H9 (cell line): ENCODE measurements at regions not wholly inside any gene's neighbourhood (a gene's known extent, or its start where the extent isn't known, plus 50 kb on each side); places are given as distances from the start of the nearest gene placed in this dataset.

Experiments used
- DNase-seq: peaks from one replicate; pipeline ENCODE4 v3.0.0-alpha.2; 2017
- H2AFZ ChIP-seq: one replicate; pipeline ENCODE4 v1.6.1; 2013; ENCODE audit warnings: mild to moderate bottlenecking, low read length, control low read depth, moderate library complexity
- H2AK5ac ChIP-seq: 2 replicates; pipeline ENCODE4 v1.6.1; 2013; ENCODE audit warnings: low read length, control low read depth, mixed read lengths; ENCODE audit not compliant: insufficient read length
- H2BK120ac ChIP-seq: one replicate; pipeline ENCODE4 v1.6.1; 2013; ENCODE audit warnings: low read depth, mild to moderate bottlenecking, low read length, control low read depth, inconsistent platforms; ENCODE audit not compliant: poor library complexity, severe bottlenecking
- H2BK12ac ChIP-seq: 2 replicates; pipeline ENCODE4 v1.6.1; 2013; ENCODE audit warnings: low read length, control low read depth, mixed read lengths, low read depth; ENCODE audit not compliant: insufficient read length
- H2BK15ac ChIP-seq: 2 replicates; pipeline ENCODE4 v1.6.1; 2013; ENCODE audit warnings: low read depth, low read length, control low read depth
- H2BK20ac ChIP-seq: one replicate; pipeline ENCODE4 v1.6.1; 2013; ENCODE audit warnings: low read depth, mild to moderate bottlenecking, low read length, control low read depth, inconsistent platforms; ENCODE audit not compliant: poor library complexity, severe bottlenecking
- H2BK5ac ChIP-seq: 2 replicates; pipeline ENCODE4 v1.6.1; 2013; ENCODE audit warnings: low read length, control low read depth, mixed read lengths; ENCODE audit not compliant: insufficient read length
- H3K14ac ChIP-seq: 2 replicates; pipeline ENCODE4 v1.6.1; 2013; ENCODE audit warnings: low read length, control low read depth; ENCODE audit not compliant: insufficient read depth
- H3K18ac ChIP-seq: 2 replicates; pipeline ENCODE4 v1.6.1; 2013; ENCODE audit warnings: low read depth, mild to moderate bottlenecking, mixed read lengths, low read length, control low read depth; ENCODE audit not compliant: insufficient read length
- H3K23ac ChIP-seq: 2 replicates; pipeline ENCODE4 v1.6.1; 2013; ENCODE audit warnings: low read length, control low read depth, mixed read lengths, low read depth; ENCODE audit not compliant: insufficient read length
- H3K23me2 ChIP-seq: 2 replicates; pipeline ENCODE4 v1.6.1; 2013; ENCODE audit warnings: low read depth, mild to moderate bottlenecking, mixed read lengths, low read length, control low read depth; ENCODE audit not compliant: insufficient read length, poor library complexity, severe bottlenecking
- H3K27ac ChIP-seq: 2 replicates; pipeline ENCODE4 v1.5.1; 2013; ENCODE audit warnings: low read length, control low read depth, mixed read lengths, low read depth; ENCODE audit not compliant: insufficient read length
- H3K27me3 ChIP-seq: 2 replicates; pipeline ENCODE4 v1.6.1; 2013; ENCODE audit warnings: low read length, control low read depth, inconsistent platforms; ENCODE audit not compliant: insufficient read depth
- H3K4ac ChIP-seq: 2 replicates; pipeline ENCODE4 v1.6.1; 2013; ENCODE audit warnings: low read depth, mild to moderate bottlenecking, control low read depth, inconsistent platforms, low read length, moderate library complexity
- H3K4me1 ChIP-seq: 2 replicates; pipeline ENCODE4 v1.6.1; 2013; ENCODE audit warnings: low read length, control low read depth, inconsistent platforms; ENCODE audit not compliant: insufficient read depth
- H3K4me2 ChIP-seq: 2 replicates; pipeline ENCODE4 v1.6.1; 2013; ENCODE audit warnings: low read length, control low read depth, mixed read lengths; ENCODE audit not compliant: insufficient read length, insufficient read depth
- H3K56ac ChIP-seq: 2 replicates; pipeline ENCODE4 v1.6.1; 2013; ENCODE audit warnings: low read depth, mild to moderate bottlenecking, mixed read lengths, low read length, control low read depth; ENCODE audit not compliant: insufficient read length
- H3K79me1 ChIP-seq: 2 replicates; pipeline ENCODE4 v1.6.1; 2013; ENCODE audit warnings: low read depth, mild to moderate bottlenecking, moderate library complexity, low read length, control low read depth, inconsistent platforms; ENCODE audit not compliant: insufficient read depth, poor library complexity, severe bottlenecking
- H3K79me2 ChIP-seq: 2 replicates; pipeline ENCODE4 v1.6.1; 2013; ENCODE audit warnings: low read length, control low read depth, inconsistent platforms; ENCODE audit not compliant: insufficient read depth
- H3K9ac ChIP-seq: 2 replicates; pipeline ENCODE4 v1.6.1; 2013; ENCODE audit warnings: low read length, control low read depth, mixed read lengths; ENCODE audit not compliant: insufficient read length; ENCODE audit errors: extremely low read depth
- H3K9me3 ChIP-seq: one replicate; pipeline ENCODE4 v1.6.1; 2013; ENCODE audit warnings: low read depth, low read length, inconsistent platforms; ENCODE audit not compliant: control insufficient read depth
- H3T11ph ChIP-seq: one replicate; pipeline ENCODE4 v1.6.1; 2013; ENCODE audit warnings: mild to moderate bottlenecking, low read length, control low read depth, inconsistent platforms
- H4K20me1 ChIP-seq: one replicate; pipeline ENCODE4 v1.6.1; 2013; ENCODE audit not compliant: control insufficient read depth, insufficient read length, insufficient read depth
- H4K5ac ChIP-seq: 2 replicates; pipeline ENCODE4 v1.6.1; 2013; ENCODE audit warnings: low read depth, mild to moderate bottlenecking, mixed read lengths, low read length, control low read depth; ENCODE audit not compliant: insufficient read length
- H4K8ac ChIP-seq: replicated peaks from 2 replicates; pipeline ENCODE4 v1.6.1; 2013; ENCODE audit warnings: low read length, control low read depth, mixed read lengths, low read depth; ENCODE audit not compliant: insufficient read length
- H4K91ac ChIP-seq: 2 replicates; pipeline ENCODE4 v1.6.1; 2013; ENCODE audit warnings: low read depth, mild to moderate bottlenecking, moderate library complexity, mixed read lengths, low read length, control low read depth; ENCODE audit not compliant: insufficient read length
- H3K27ac Mint-ChIP-seq, 3 experiments: 2 replicates in 2 of 3; 3 replicates in 1 of 3; pipeline ENCODE4 v1.8.0; 2020 to 2021; ENCODE audit warnings: mixed read lengths in 3 of 3, mild to moderate bottlenecking in 1 of 3, moderate library complexity in 1 of 3
- H3K27me3 Mint-ChIP-seq: 2 replicates; pipeline ENCODE4 v1.8.0; 2021; ENCODE audit warnings: low read depth, mild to moderate bottlenecking, moderate library complexity, mixed read lengths
- H3K36me3 Mint-ChIP-seq, 3 experiments: 2 replicates in 2 of 3; 3 replicates in 1 of 3; pipeline ENCODE4 v1.8.0; 2020 to 2021; ENCODE audit warnings: low read depth in 3 of 3, mixed read lengths in 3 of 3; ENCODE audit not compliant: insufficient read depth in 1 of 3
- H3K4me1 Mint-ChIP-seq, 2 experiments: 2 replicates each; pipeline ENCODE4 v1.8.0; 2020; ENCODE audit warnings: mixed read lengths in 2 of 2
- H3K4me3 Mint-ChIP-seq, 2 experiments: 2 replicates in 1 of 2; 3 replicates in 1 of 2; pipeline ENCODE4 v1.8.0; 2020 to 2021; ENCODE audit warnings: mild to moderate bottlenecking in 2 of 2, mixed read lengths in 2 of 2, moderate library complexity in 1 of 2
- H3K9me3 Mint-ChIP-seq, 2 experiments: 2 replicates in 1 of 2; 3 replicates in 1 of 2; pipeline ENCODE4 v1.8.0; 2020; ENCODE audit warnings: mild to moderate bottlenecking in 2 of 2, mixed read lengths in 2 of 2, moderate library complexity in 1 of 2
- CTCF ChIP-seq: fragments of 200-600 bp; sonication (generic); conservative IDR thresholded peaks from 3 replicates; pipeline ENCODE4 v1.8.0; 2021; ENCODE audit warnings: antibody characterized with exemption, mild to moderate bottlenecking
- WGBS: extraction: QIAGEN DNeasy Blood & Tissue Kit; methylation state at CpG from one replicate; pipeline ENCODE4 v1.1.7; 2013; ENCODE audit warnings: missing lambda C conversion rate, low lambda C conversion rate, mixed read lengths; ENCODE audit not compliant: insufficient read length; ENCODE audit errors: extremely low coverage; 5-methylcytosine and 5-hydroxymethylcytosine counted together

GRCh38 chr5:98635656-98636055 is 137.8 kb upstream of the RGMB start:
- H3K56ac ChIP-seq, result no peak overlapping the region
- H3K4me1 ChIP-seq, result peaks cover 2% of the 10 kb centered on the region; the same call in 1 of the 2 replicates
- H3K27me3 Mint-ChIP-seq, result no peaks in the 10 kb centered on the region
- no peak overlapping the region for H3K4ac ChIP-seq
- H4K20me1 ChIP-seq, result no peaks in the 10 kb centered on the region
- H2BK15ac ChIP-seq, result no peak overlapping the region
- no peak overlapping the region for H2AFZ ChIP-seq
- no peak for DNase-seq
- no peaks in the 10 kb centered on the region for H3K79me2 ChIP-seq
- H3K27ac Mint-ChIP-seq, result peak overlapping the region in 1 of 3 experiments; percentile 68; a peak in 3 of 7 replicates
- H2AK5ac ChIP-seq, result no peak overlapping the region
- H3K18ac ChIP-seq, result no peak overlapping the region
- H3K4me1 Mint-ChIP-seq, result peaks cover 27 to 28% of the 10 kb centered on the region in 2 experiments
- H4K5ac ChIP-seq, result no peak overlapping the region
- H2BK120ac ChIP-seq, result no peak overlapping the region
- no peak overlapping the region for H3K27ac ChIP-seq
- no peaks in the 10 kb centered on the region for H3K79me1 ChIP-seq
- H3T11ph ChIP-seq, result no peak overlapping the region
- no CpG with 5 or more reads among the region's 3 CpGs for WGBS
- no peaks in the 10 kb centered on the region for H3K23me2 ChIP-seq
- no peak overlapping the region for H3K4me2 ChIP-seq
- H2BK5ac ChIP-seq, result no peak overlapping the region
- H2BK12ac ChIP-seq, result peak overlapping the region; percentile 35
- no peak overlapping the region for H3K23ac ChIP-seq
- no peak overlapping the region for H2BK20ac ChIP-seq
- H3K4me3 Mint-ChIP-seq, result no peak overlapping the region
- H3K9me3 Mint-ChIP-seq, result no peaks in the 10 kb centered on the region
- H3K9me3 ChIP-seq, result no peaks in the 10 kb centered on the region
- H3K9ac ChIP-seq, result no peak overlapping the region
- no peak overlapping the region for H3K14ac ChIP-seq
- no peak overlapping the region for H4K91ac ChIP-seq
- no peaks in the 10 kb centered on the region for H3K36me3 Mint-ChIP-seq
- no peak for TF ChIP-seq CTCF
- no peaks in the 10 kb centered on the region for H3K27me3 ChIP-seq
- H4K8ac ChIP-seq, result no peak overlapping the region
